ENCODE measurements at regions not wholly inside any gene's neighbourhood (a gene's known extent, or its start where the extent isn't known, plus 50 kb on each side); places are given as distances from the start of the nearest gene placed in this dataset.

GRCh38 chr4:13112030-13112429 lies 372.1 kb downstream of the RAB28 start:
- no peak overlapping the region for H3K4me3 ChIP-seq (ENCODE audit: low read depth, low read length)
- TF ChIP-seq, protein P1, sequence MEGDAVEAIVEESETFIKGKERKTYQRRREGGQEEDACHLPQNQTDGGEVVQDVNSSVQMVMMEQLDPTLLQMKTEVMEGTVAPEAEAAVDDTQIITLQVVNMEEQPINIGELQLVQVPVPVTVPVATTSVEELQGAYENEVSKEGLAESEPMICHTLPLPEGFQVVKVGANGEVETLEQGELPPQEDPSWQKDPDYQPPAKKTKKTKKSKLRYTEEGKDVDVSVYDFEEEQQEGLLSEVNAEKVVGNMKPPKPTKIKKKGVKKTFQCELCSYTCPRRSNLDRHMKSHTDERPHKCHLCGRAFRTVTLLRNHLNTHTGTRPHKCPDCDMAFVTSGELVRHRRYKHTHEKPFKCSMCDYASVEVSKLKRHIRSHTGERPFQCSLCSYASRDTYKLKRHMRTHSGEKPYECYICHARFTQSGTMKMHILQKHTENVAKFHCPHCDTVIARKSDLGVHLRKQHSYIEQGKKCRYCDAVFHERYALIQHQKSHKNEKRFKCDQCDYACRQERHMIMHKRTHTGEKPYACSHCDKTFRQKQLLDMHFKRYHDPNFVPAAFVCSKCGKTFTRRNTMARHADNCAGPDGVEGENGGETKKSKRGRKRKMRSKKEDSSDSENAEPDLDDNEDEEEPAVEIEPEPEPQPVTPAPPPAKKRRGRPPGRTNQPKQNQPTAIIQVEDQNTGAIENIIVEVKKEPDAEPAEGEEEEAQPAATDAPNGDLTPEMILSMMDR (IDR thresholded peaks at IDR 0.05; ENCODE audit: insufficient read depth, low read length): no peak
- no peak for DNase-seq (ENCODE audit: low read depth)

- no peak overlapping the region for H3K4me3 ChIP-seq (ENCODE audit: low read depth, low read length)
- no peak for DNase-seq (ENCODE audit: low read depth)
- TF ChIP-seq, protein P1 (IDR thresholded peaks at IDR 0.05; ENCODE audit: insufficient read depth, low read length): no peak
Measured at GRCh38 chr4:13109536-13109935, 374.6 kb downstream of the RAB28 start.

DNA sequence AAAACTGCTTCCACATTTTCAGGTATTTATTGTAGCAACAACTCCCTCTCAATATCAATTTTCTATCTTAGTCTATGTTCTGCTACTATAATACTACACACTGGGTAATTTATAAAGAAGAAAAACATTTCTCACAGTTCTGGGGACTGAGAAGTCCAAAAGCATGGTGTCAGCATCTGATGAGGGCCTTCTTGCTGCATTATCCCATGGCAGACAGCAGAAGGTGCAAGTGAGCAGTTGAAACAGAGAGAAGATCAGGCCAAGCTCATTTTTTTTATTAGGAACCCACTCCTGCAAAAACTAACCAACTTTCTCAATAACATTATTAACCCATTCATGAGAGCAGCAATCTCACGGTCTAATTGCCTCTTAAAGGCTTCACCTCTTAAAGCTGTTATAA lies 376.0 kb downstream of the RAB28 start:
- TF ChIP-seq, protein P1 (IDR thresholded peaks at IDR 0.05; ENCODE audit: insufficient read depth, low read length): no peak
- no peak overlapping the region for H3K4me3 ChIP-seq (ENCODE audit: low read depth, low read length)
- DNase-seq (ENCODE audit: low read depth): no peak

DNA sequence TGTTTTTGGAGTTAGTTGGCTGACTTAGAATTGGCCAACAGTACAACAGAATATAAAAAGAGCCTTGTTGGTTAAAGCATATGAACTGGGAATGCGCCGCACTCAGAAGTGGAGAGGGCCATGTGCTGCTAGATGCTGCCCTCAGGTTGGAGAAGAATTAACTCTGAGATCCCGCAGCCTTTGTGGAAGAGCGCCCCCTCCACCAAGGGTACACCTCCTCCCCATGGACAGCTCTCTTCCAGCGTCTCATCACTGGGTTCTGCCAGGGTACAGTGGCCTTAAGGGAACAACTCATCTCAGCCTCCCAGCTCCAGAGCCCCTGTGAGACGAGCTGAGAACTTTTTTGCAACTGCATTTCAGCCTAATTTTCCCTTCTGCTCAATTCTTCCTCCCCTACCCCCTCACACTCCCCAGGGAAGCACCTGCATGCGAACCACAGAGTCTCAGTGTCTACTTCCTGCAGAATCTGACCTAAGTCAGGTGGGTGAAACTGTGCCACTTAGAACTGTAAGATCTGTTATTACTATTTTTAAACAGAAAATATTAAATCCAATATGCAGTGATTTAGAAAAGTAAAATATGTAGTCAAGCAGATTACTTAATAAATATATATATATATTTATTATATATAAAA lies 380.6 kb downstream of the RAB28 start:
- H3K4me3 ChIP-seq (ENCODE audit: low read depth, low read length): no peak overlapping the region
- TF ChIP-seq, protein P1 (IDR thresholded peaks at IDR 0.05; ENCODE audit: insufficient read depth, low read length): no peak
- DNase-seq (ENCODE audit: low read depth): no peak

GRCh38 chr4:13102092-13102742 lies 381.9 kb downstream of the RAB28 start:
- H3K4me3 ChIP-seq (ENCODE audit: low read depth, low read length): no peak overlapping the region
- DNase-seq (ENCODE audit: low read depth): no peak
- TF ChIP-seq, protein P1 (IDR thresholded peaks at IDR 0.05; ENCODE audit: insufficient read depth, low read length): no peak

DNA sequence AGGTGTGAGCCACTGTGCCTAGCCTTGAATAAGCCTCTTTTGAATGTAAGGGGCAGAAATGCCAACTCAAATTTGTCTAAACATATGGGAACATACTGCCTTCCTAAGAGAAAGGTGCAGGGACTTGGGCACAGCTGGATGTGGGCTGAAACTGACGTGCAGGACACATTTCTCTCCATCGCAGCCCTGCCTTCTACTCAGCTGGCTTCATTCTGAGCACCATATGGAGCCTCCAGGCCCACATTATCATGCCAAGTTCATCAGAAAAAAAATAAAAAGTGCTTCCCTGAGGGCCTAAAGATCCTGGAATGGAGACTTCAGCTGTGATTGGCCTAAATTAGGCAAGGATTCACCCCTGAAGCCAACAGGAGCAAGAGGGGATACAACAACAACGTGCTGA lies 386.2 kb downstream of the RAB28 start:
- no peak for DNase-seq (ENCODE audit: low read depth)
- no peak overlapping the region for H3K4me3 ChIP-seq (ENCODE audit: low read depth, low read length)
- TF ChIP-seq, protein P1 (IDR thresholded peaks at IDR 0.05; ENCODE audit: insufficient read depth, low read length): no peak
